Stimulated activated CD4-positive, alpha-beta T cell treated with anti-CD3 and anti-CD28 coated beads, Interleukin-12 subunit alpha, Interleukin-12 subunit beta, amount 100 ng/mL, for 48 hours (primary cell): ENCODE measurements at regions not wholly inside any gene's neighbourhood (a gene's known extent, or its start where the extent isn't known, plus 50 kb on each side); places are given as distances from the start of the nearest gene placed in this dataset.

Source experiments
- DNase-seq, 3 donors: peaks; one replicate each; pipeline ENCODE4 v3.0.0-alpha.2; 2020; ENCODE audit warnings: low read depth in 2 of 3, low spot score in 1 of 3

- no peak for DNase-seq
Observed at GRCh38 chr2:180324182-180324581, 317.1 kb upstream of the CWC22 start.

GRCh38 chr2:180322781-180323180 lies 315.7 kb upstream of the CWC22 start:
- DNase-seq, result no peak

GRCh38 chr2:180319586-180320405 lies 312.7 kb upstream of the CWC22 start:
- no peak for DNase-seq

- no peak for DNase-seq
Observed at GRCh38 chr2:180314086-180314485, 307.0 kb upstream of the CWC22 start.

GRCh38 chr2:180312542-180312941 lies 305.4 kb upstream of the CWC22 start:
- DNase-seq, result no peak

GRCh38 chr2:180307096-180307495 lies 300.0 kb upstream of the CWC22 start:
- no peak for DNase-seq

GRCh38 chr2:180306346-180306745 lies 299.2 kb upstream of the CWC22 start:
- no peak for DNase-seq

- DNase-seq, result no peak
Observed at GRCh38 chr2:180291552-180292421, 284.7 kb upstream of the CWC22 start.

GRCh38 chr2:180291060-180291459 lies 284.0 kb upstream of the CWC22 start:
- no peak for DNase-seq

GRCh38 chr2:180289627-180290026 lies 282.5 kb upstream of the CWC22 start:
- DNase-seq, result no peak

GRCh38 chr2:180279581-180279980 lies 272.5 kb upstream of the CWC22 start:
- no peak for DNase-seq

- DNase-seq, result no peak
Observed at GRCh38 chr2:180276733-180277132, 269.6 kb upstream of the CWC22 start.

- no peak for DNase-seq
Observed at GRCh38 chr2:180268006-180268405, 260.9 kb upstream of the CWC22 start.

- no peak for DNase-seq
Observed at GRCh38 chr2:180261976-180262375, 254.9 kb upstream of the CWC22 start.

GRCh38 chr2:180258579-180258978 lies 251.5 kb upstream of the CWC22 start:
- no peak for DNase-seq

GRCh38 chr2:180258041-180258537 lies 251.0 kb upstream of the CWC22 start:
- DNase-seq, result no peak

GRCh38 chr2:180257247-180257646 lies 250.2 kb upstream of the CWC22 start:
- no peak for DNase-seq

GRCh38 chr2:180255981-180256380 lies 248.9 kb upstream of the CWC22 start:
- no peak for DNase-seq

- no peak for DNase-seq
Observed at GRCh38 chr2:180254872-180255271, 247.8 kb upstream of the CWC22 start.

GRCh38 chr2:180247658-180248057 lies 240.6 kb upstream of the CWC22 start:
- DNase-seq, result no peak

- no peak for DNase-seq
Observed at GRCh38 chr2:180246268-180246667, 239.2 kb upstream of the CWC22 start.

- DNase-seq, result no peak
Observed at GRCh38 chr2:180240774-180241173, 233.7 kb upstream of the CWC22 start.
